ENCODE measurements at regions not wholly inside any gene's neighbourhood (a gene's known extent, or its start where the extent isn't known, plus 50 kb on each side); places are given as distances from the start of the nearest gene placed in this dataset.

DNA sequence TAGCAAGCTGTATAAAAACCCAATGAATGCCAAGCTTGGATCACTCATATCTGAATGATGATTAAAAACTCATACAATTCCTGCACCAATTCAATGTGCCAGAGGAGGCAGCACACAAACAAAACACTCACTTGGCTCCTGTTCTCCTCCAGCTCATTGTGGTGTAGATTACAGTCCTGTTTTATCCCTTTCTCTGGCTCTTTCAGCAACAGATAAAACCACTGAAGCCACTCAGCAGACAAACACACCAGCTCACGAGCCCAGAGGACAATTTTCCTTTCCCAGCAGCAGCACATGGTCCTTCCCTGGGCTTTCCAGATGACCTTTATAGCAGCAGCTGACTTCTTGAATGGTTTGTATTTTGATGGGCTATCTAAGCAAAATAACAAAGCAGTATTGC, 107.3 kb upstream of the STARD3NL start:
- DNase-seq (ENCODE audit: low spot score) = peak; percentile 68

DNA sequence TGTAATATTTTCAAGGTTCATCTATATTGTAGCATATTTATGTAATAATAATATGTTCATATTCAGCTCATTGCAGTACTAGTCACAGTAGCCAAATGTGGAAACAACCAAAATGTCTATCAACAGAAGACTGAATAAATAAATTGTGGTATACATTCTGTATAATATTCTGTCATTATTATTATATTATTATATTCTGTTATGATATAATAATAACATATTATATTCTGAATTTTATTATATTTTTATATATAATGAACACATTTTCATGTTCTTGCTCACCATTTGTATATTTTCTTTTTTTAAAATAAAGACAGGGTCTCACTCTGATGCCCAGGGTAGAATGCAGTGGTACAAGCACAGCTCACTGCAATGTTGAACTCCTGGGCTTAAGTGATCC, 91.2 kb upstream of the STARD3NL start:
- no peak for DNase-seq (ENCODE audit: low spot score)

DNA sequence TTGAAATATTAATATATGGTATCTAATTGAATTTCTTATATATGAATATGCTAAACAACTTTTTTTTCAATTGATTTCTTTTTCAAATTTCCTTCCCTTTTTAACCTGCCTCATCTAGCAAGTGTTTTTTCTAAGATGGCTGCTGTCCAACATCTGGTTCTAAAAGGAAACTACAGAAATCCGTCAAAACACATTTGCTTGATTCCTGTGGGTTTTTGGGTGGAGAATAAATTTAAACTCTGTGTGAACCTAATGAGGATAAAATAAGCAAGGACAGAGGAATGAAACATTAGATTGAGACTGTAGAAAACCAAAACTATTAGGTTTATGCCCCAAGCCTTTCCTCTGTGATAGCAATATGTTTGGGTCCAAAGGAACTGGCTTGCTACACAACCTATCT, 75.5 kb upstream of the STARD3NL start:
- no peak for DNase-seq (ENCODE audit: low spot score)

DNA sequence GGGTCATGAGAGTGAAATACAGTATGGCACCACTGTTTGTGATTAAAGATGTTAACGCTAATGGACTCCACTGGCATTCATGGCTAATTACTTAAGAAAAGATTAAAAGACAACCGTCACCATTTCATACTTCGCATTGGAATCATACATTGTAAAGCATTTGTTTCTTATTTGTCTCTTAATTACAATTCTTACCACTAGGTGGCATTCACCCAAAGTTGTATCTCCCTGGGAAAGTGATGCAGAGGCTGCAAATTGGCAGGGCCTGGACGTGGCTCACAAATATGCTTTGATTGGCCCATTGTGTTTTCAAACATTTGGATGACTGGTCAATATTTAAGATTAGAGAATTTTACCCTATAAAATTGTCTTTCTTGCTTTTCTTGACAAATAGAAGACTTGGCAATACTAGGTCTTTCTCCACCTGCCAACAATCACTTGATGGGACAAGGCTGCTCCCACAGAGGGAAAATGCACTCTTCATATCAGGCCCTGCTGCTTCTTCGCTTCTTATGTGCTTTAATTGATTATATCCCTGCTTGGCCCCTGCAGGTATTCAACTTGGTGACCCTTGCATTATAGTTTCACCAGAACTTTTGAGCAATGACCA, 72.1 kb upstream of the STARD3NL start:
- DNase-seq (ENCODE audit: low spot score) = peak; percentile 57

DNA sequence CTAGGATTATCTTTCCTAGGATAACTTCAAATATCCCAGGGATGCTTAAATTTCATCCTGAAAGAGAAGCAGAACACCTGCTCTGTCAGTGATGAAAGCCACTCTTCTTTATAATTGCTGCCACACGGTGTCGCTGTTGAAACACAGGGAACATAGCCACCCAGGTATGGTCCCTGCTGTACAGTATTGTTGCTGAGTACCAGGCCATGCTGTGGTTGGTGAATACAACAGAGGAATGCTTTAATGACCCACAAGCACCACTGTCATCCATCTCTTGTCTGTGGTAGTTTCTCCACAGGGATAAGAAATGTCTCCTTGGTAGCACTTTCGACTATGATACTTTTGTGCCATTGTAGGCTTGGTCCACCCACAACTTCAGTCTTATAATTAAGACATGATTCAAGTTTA, 70.6 kb upstream of the STARD3NL start:
- DNase-seq (ENCODE audit: low spot score) = peak; percentile 76

DNA sequence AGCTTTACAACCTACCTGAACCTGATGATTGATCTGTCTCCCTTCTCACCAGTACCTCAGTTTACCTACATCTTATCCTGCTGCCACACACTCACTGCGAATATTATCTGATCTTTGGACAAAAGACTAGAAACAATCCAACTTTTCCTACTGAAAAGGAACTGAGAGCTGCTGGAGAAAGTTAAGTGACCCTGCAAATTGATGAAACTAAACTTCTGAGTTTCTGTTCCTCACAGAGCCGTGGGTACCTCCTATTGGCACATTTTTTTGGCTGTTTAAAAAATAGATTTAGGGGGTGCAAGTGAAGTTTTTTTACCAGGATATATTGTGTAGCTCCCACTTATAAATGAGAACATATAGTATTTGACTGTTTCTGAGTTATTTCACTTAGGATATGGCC, 66.0 kb upstream of the STARD3NL start:
- no peak for DNase-seq (ENCODE audit: low spot score)

DNA sequence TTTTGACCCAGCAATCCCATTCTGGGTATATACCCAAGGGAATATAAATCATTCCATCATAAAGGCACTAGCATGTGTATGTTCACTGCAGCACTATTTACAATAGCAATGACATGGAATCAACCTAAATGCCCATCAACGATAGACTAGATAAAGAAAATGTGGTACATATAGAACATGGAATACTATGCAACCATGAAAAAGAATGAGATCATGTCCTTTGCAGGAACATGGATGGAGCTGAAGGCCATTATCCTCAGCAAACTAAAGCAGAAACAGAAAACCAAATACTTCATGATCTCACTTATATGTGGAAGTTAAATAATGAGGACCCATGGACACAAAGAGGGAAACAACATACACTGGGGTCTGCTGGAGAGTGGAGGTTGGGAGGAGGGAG, 58.0 kb upstream of the STARD3NL start:
- no peak for DNase-seq (ENCODE audit: low spot score)

DNA sequence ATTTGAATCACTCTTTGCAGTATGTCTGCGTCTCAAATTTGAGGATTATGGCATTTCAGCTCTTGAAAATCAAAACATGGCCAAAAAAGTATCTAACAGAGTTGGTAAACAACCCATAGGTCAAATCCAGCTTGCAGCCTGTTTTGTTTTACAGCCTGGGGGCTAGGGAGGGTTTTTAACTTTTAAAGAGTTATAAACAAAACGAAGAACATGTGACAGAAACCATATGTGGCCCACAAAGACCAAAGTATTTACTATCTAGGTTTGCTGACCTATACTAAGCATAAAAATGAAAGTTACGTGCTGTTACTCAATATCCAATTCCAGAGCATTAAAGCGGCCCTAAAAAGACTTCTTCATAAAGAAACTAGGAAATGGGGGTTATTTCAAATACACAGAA, 55.5 kb upstream of the STARD3NL start:
- no peak for DNase-seq (ENCODE audit: low spot score)

DNA sequence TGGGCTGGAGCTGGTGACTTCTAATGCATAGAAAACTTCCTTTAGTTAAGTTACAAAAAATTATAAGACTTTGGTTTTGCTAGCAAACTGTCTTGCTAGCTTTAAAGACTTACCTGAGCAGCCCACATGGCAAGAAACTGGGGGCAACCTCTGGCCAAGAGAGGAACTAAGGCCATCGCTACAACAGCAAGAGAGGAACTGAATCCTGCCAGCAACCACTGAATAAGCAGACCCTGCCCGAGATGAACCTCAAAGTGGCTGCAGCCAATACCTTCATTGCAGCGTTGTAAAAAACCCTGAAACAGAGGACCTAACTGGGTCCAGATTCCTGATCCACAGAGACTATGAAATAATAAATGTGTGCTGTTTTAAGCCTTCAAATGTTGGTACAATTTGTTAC, 54.6 kb upstream of the STARD3NL start:
- no peak for DNase-seq (ENCODE audit: low spot score)

DNA sequence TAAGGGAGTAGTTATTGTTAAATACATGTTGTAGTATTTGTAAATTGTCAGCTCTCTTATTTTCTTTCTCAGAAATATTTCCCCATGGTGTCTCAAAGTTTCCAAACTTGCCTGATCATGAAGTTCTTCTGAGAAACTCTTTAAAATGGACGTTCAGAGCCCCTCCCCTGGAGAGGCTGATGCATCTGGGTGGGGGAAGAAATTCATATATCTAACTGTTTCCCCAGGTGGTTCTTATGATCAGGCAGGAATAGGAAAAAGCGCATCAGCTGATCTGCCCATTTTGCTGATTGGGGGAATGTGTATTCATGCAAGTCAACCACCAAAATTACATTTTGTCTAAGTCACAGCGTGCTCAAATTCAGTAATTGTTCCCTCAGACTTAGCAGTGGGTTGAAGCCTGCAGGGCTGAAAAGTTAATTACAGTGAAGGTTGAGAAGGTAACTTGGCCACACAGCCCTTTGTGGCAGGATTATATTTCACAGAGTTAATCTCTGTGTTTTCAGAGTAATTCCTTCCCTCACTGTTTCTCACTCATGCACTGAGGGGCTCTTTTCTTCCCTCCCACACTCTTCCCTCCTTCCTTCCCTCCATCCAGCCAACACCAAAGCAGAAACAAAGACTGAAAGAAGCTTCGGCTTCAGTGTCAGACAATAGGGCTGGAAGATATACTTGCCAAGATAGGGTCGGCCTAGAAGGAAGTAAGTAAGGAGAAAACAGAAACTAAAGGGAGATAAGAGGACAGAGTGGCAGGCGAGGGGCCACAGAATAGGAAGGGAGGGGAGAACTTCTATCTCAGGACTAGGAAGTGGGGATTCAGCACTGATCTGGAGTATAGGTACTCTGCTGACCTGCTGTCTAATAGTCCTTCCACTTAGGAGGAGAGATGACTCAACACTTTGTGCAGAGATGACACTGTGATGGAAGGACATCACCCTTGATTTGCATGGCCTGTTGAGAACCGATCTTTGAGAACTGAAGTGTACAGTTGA, 50.5 kb upstream of the STARD3NL start:
- DNase-seq (ENCODE audit: low spot score) = no peak

Data from iPS-NIHi11 (cell line).